Endothelial cell of umbilical vein (primary cell): ENCODE measurements at regions not wholly inside any gene's neighbourhood (a gene's known extent, or its start where the extent isn't known, plus 50 kb on each side); places are given as distances from the start of the nearest gene placed in this dataset.

Source experiments
- BruUV-seq: library from RNA; stranded (reverse); fragments of 400-500 nt; replicated peaks from 2 replicates; lab custom pipeline; 2021; lab: Mats Ljungman, UMichigan
- CTCF ChIA-PET: fragments of 300-600, 350-600 bp; sonication (Branson Sonifier 250); formaldehyde crosslinking; loops from one replicate; lab custom pipeline; 2021; ENCODE audit warnings: antibody characterized with exemption, inconsistent platforms; lab: Charles Lee
- POLR2A ChIA-PET: fragments of 300-600, 350-600 bp; sonication (Branson Sonifier 250); formaldehyde crosslinking; loops from one replicate; lab custom pipeline; 2021; ENCODE audit warnings: antibody characterized with exemption, inconsistent platforms; lab: Charles Lee
- DNase-seq: peaks from one replicate; pipeline ENCODE4 v3.0.0-alpha.2; 2011; ENCODE audit warnings: low read depth, low spot score
- FAIRE-seq: peaks from 2 replicates; lab custom pipeline; 2011; peaks lifted over from hg19 to GRCh38; lab: Jason Lieb, UNC
- H2AFZ ChIP-seq: 2 replicates; pipeline ENCODE4 v1.6.0; 2012; ENCODE audit warnings: low read depth, low read length, control low read depth, inconsistent platforms
- H3K27ac ChIP-seq: 2 replicates; pipeline ENCODE4 v1.5.1; 2011; ENCODE audit warnings: low read depth, mild to moderate bottlenecking, control low read depth, low read length, moderate library complexity; ENCODE audit not compliant: insufficient read depth
- H3K27me3 ChIP-seq, 2 experiments: 2 replicates each; pipeline versions ENCODE4 v1.6.0 to v1.6.1; 2011; ENCODE audit warnings: low read length in 2 of 2, mixed read lengths in 1 of 2; ENCODE audit not compliant: control insufficient read depth in 2 of 2, insufficient read depth in 2 of 2
- H3K36me3 ChIP-seq, 2 experiments: 2 replicates in 1 of 2; 3 replicates in 1 of 2; pipeline ENCODE4 v1.5.1; 2011; ENCODE audit warnings: low read length in 2 of 2, mild to moderate bottlenecking in 1 of 2, moderate library complexity in 1 of 2; ENCODE audit not compliant: control insufficient read depth in 2 of 2, insufficient read depth in 2 of 2; ENCODE audit errors: extremely low read depth in 1 of 2
- H3K4me1 ChIP-seq: 3 replicates; pipeline ENCODE4 v1.5.1; 2011; ENCODE audit warnings: mild to moderate bottlenecking, low read length; ENCODE audit not compliant: control insufficient read depth, insufficient read depth; ENCODE audit errors: extremely low read depth
- H3K4me2 ChIP-seq: 2 replicates; pipeline ENCODE4 v1.6.1; 2011; ENCODE audit warnings: low read length, control low read depth, mixed read lengths; ENCODE audit not compliant: insufficient read depth
- H3K4me3 ChIP-seq, 3 experiments: fragments of 200-600 bp in 1 of 3; sonication (generic), shearing (Covaris generic) in 1 of 3; replicated peaks in 1 of 3; 2 replicates each; pipeline ENCODE4 v1.5.1; 2011 to 2016; ENCODE audit warnings: control low read depth in 3 of 3, low read length in 3 of 3, mild to moderate bottlenecking in 2 of 3, inconsistent platforms in 1 of 3, low read depth in 1 of 3, moderate library complexity in 1 of 3; ENCODE audit not compliant: insufficient read depth in 1 of 3
- H3K79me2 ChIP-seq: 2 replicates; pipeline ENCODE4 v1.6.0; 2012; ENCODE audit warnings: low read length, inconsistent platforms; ENCODE audit not compliant: control insufficient read depth, insufficient read depth
- H3K9ac ChIP-seq: replicated peaks from 2 replicates; pipeline ENCODE3; 2011; ENCODE audit warnings: low read length, control low read depth; ENCODE audit not compliant: insufficient read depth; ENCODE audit errors: extremely low read depth
- H3K9me1 ChIP-seq: replicated peaks from 3 replicates; pipeline ENCODE4 v1.6.0; 2011; ENCODE audit warnings: mild to moderate bottlenecking, low read length; ENCODE audit not compliant: control insufficient read depth, insufficient read depth; ENCODE audit errors: extremely low read depth
- H3K9me3 ChIP-seq: replicated peaks from 2 replicates; pipeline ENCODE4 v1.5.1; 2012; ENCODE audit warnings: low read length, inconsistent platforms; ENCODE audit not compliant: control insufficient read depth, insufficient read depth
- H4K20me1 ChIP-seq: replicated peaks from 2 replicates; pipeline ENCODE3; 2011; ENCODE audit warnings: mild to moderate bottlenecking, low read length; ENCODE audit not compliant: control insufficient read depth, insufficient read depth; ENCODE audit errors: extremely low read depth
- EZH2 ChIP-seq: IDR thresholded peaks from 2 replicates; pipeline ENCODE4 v1.6.1; 2012; ENCODE audit warnings: borderline replicate concordance, low read depth, mild to moderate bottlenecking, moderate library complexity, low read length, inconsistent platforms; ENCODE audit not compliant: severe bottlenecking
- FOS ChIP-seq: IDR thresholded peaks from 2 replicates; pipeline ENCODE4 v1.6.1; 2011; ENCODE audit warnings: mild to moderate bottlenecking, low read length, moderate library complexity, borderline replicate concordance; ENCODE audit not compliant: insufficient read depth
- GATA2 ChIP-seq: IDR thresholded peaks from 2 replicates; pipeline ENCODE4 v1.7.0; 2011; ENCODE audit warnings: low read depth, mild to moderate bottlenecking, moderate library complexity, mixed read lengths, low read length; ENCODE audit not compliant: insufficient read length, insufficient read depth
- JUN ChIP-seq: IDR thresholded peaks from 2 replicates; pipeline ENCODE4 v1.6.1; 2011; ENCODE audit warnings: borderline replicate concordance, low read depth; ENCODE audit not compliant: insufficient read length, insufficient read depth
- MAX ChIP-seq: IDR thresholded peaks from 2 replicates; pipeline ENCODE4 v1.6.1; 2011; ENCODE audit not compliant: insufficient read depth, insufficient read length
- MYC ChIP-seq: IDR thresholded peaks from one replicate; pipeline ENCODE4 v1.6.1; 2011; ENCODE audit warnings: mild to moderate bottlenecking, low read depth, low read length
- POLR2A ChIP-seq: IDR thresholded peaks from 2 replicates; pipeline ENCODE4 v1.6.1; 2012; ENCODE audit warnings: low read depth, mild to moderate bottlenecking, control low read depth, low read length
- POLR2AphosphoS5 ChIP-seq: IDR thresholded peaks from 2 replicates; pipeline ENCODE4 v1.6.1; 2012; ENCODE audit warnings: low read depth, mild to moderate bottlenecking, control low read depth, low read length, moderate library complexity; ENCODE audit not compliant: insufficient read depth
- dilution Hi-C: fragments of 300-500 bp; cut with MboI; formaldehyde crosslinking; loops from one replicate; pipeline ENCODE4 v1.15.0; 2019; ENCODE audit warnings: low sequenced_read_pairs; ENCODE audit not compliant: extremely low pct_ligation_motif_present
- intact Hi-C: fragments of 100-400 bp; cut with micrococcal nuclease; formaldehyde crosslinking; loops from one replicate; pipeline ENCODE4 v1.10.0; 2022
- TF ChIP-seq, protein P1 (sequence below), 2 donors: IDR thresholded peaks; 1 replicate in 1 of 2; 2 replicates in 1 of 2; pipeline ENCODE4 v1.5.1; 2011; ENCODE audit warnings: low read length in 2 of 2, mild to moderate bottlenecking in 2 of 2, moderate library complexity in 2 of 2, control low read depth in 1 of 2, inconsistent platforms in 1 of 2, low read depth in 1 of 2; ENCODE audit not compliant: insufficient read depth in 1 of 2; ENCODE audit errors: extremely low read depth in 1 of 2

GRCh38 chr10:76624470-76624869 is 1013.1 kb downstream of the KCNMA1 start:
- Histone ChIP-seq H3K9me1 (no peaks in the 10 kb centered on the region), H3K27me3 (no peaks in the 10 kb centered on the region), H3K4me1 (no peaks in the 10 kb centered on the region), H4K20me1 (no peaks in the 10 kb centered on the region), H3K36me3 (no peaks in the 10 kb centered on the region), H3K27ac (no peak overlapping the region), H3K4me2 (no peak overlapping the region), H3K9me3 (no peaks in the 10 kb centered on the region), H3K79me2 (no peaks in the 10 kb centered on the region), H2AFZ (no peak overlapping the region), H3K9ac (no peak overlapping the region), H3K4me3 (no peak overlapping the region)
- dilution Hi-C loops (no loop called here), intact Hi-C loops (no loop called here)
- ChIA-PET POLR2A (no interaction called here), CTCF (no interaction called here)
- TF ChIP-seq MYC, result no peak
- TF ChIP-seq EZH2, result no peak
- TF ChIP-seq FOS, result no peak
- TF ChIP-seq POLR2A, result no peak
- no peak for TF ChIP-seq MAX
- no peak for TF ChIP-seq JUN
- TF ChIP-seq GATA2, result no peak
- TF ChIP-seq POLR2AphosphoS5, result no peak
- TF ChIP-seq, protein P1, sequence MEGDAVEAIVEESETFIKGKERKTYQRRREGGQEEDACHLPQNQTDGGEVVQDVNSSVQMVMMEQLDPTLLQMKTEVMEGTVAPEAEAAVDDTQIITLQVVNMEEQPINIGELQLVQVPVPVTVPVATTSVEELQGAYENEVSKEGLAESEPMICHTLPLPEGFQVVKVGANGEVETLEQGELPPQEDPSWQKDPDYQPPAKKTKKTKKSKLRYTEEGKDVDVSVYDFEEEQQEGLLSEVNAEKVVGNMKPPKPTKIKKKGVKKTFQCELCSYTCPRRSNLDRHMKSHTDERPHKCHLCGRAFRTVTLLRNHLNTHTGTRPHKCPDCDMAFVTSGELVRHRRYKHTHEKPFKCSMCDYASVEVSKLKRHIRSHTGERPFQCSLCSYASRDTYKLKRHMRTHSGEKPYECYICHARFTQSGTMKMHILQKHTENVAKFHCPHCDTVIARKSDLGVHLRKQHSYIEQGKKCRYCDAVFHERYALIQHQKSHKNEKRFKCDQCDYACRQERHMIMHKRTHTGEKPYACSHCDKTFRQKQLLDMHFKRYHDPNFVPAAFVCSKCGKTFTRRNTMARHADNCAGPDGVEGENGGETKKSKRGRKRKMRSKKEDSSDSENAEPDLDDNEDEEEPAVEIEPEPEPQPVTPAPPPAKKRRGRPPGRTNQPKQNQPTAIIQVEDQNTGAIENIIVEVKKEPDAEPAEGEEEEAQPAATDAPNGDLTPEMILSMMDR (IDR thresholded peaks at IDR 0.05; ENCODE audit: extremely low read depth in 1 of 2, insufficient read depth in 1 of 2, low read depth in 1 of 2, low read length in 2 of 2), result no peak
- FAIRE-seq (no peak), DNase-seq (no peak)
- BruUV-seq, result no TSS peak
